ENCODE measurements at regions not wholly inside any gene's neighbourhood (a gene's known extent, or its start where the extent isn't known, plus 50 kb on each side); places are given as distances from the start of the nearest gene placed in this dataset.
"Not testable (repeated sequence)": the region's sequence is repeated elsewhere in the genome, so short reads cannot be mapped to it uniquely, and the experiment has no call there.

- H3K27ac ChIP-seq; DNase-seq (ENCODE audit: extremely low spot score in 2 of 2); intact Hi-C loops (cut with DNase I); H3K9me3 ChIP-seq; H3K36me3 ChIP-seq; H3K4me1 ChIP-seq; H3K4me3 ChIP-seq; H3K27me3 ChIP-seq: not testable (repeated sequence)
Measured at GRCh38 chr6:28626386-28626785, 100.7 kb downstream of the GPX5 start.

GRCh38 chr6:28632326-28632851 lies 106.7 kb downstream of the GPX5 start:
- intact Hi-C loops (cut with DNase I) = no loop called here
- Histone ChIP-seq H3K27me3 (no peaks in the 10 kb centered on the region), H3K4me1 (peaks cover 4% of the 10 kb centered on the region), H3K27ac (no peak overlapping the region), H3K36me3 (no peaks in the 10 kb centered on the region), H3K4me3 (no peak overlapping the region), H3K9me3 (no peaks in the 10 kb centered on the region)
- TF ChIP-seq POLR2A (IDR thresholded peaks at IDR 0.05) = no peak
- TF ChIP-seq, protein P1, sequence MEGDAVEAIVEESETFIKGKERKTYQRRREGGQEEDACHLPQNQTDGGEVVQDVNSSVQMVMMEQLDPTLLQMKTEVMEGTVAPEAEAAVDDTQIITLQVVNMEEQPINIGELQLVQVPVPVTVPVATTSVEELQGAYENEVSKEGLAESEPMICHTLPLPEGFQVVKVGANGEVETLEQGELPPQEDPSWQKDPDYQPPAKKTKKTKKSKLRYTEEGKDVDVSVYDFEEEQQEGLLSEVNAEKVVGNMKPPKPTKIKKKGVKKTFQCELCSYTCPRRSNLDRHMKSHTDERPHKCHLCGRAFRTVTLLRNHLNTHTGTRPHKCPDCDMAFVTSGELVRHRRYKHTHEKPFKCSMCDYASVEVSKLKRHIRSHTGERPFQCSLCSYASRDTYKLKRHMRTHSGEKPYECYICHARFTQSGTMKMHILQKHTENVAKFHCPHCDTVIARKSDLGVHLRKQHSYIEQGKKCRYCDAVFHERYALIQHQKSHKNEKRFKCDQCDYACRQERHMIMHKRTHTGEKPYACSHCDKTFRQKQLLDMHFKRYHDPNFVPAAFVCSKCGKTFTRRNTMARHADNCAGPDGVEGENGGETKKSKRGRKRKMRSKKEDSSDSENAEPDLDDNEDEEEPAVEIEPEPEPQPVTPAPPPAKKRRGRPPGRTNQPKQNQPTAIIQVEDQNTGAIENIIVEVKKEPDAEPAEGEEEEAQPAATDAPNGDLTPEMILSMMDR (IDR thresholded peaks at IDR 0.05) = no peak
- no peak for TF ChIP-seq POLR2AphosphoS5 (IDR thresholded peaks at IDR 0.05; ENCODE audit: insufficient read depth in 1 of 2, low read depth in 1 of 2)
- DNase-seq (ENCODE audit: extremely low spot score in 2 of 2) = no peak

- Histone ChIP-seq H3K27me3 (no peaks in the 10 kb centered on the region), H3K36me3 (no peaks in the 10 kb centered on the region), H3K9me3 (no peaks in the 10 kb centered on the region), H3K4me3 (no peak overlapping the region), H3K4me1 (peaks cover 4% of the 10 kb centered on the region), H3K27ac (no peak overlapping the region)
- TF ChIP-seq POLR2A (IDR thresholded peaks at IDR 0.05) = no peak
- no peak for TF ChIP-seq POLR2AphosphoS5 (IDR thresholded peaks at IDR 0.05; ENCODE audit: insufficient read depth in 1 of 2, low read depth in 1 of 2)
- TF ChIP-seq, protein P1 (IDR thresholded peaks at IDR 0.05) = no peak
- DNase-seq (ENCODE audit: extremely low spot score in 2 of 2) = no peak
- intact Hi-C loops (cut with DNase I) = no loop called here
Measured at GRCh38 chr6:28633445-28634215, 107.9 kb downstream of the GPX5 start.

DNA sequence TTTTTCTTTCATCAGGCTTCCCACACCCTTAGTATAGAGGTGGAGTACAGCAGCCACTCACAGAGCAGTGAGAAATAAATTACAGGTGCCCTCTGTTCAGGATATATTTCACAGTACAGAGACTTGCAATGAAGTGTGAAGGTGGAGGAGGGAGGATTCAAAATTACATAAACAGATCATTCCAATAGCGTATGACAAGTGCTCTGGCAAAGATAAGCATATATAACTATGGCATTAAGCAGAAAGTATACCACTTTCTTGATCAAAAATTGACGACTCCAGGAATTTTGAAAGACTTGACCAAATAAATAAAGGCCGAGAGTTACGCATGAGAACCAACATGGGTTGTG lies 108.7 kb downstream of the GPX5 start:
- no peaks in the 10 kb centered on the region for H3K36me3 ChIP-seq
- intact Hi-C loops (cut with DNase I) = no loop called here
- H3K4me1 ChIP-seq = peaks cover 4% of the 10 kb centered on the region
- no peak for TF ChIP-seq POLR2A (IDR thresholded peaks at IDR 0.05)
- no peak for TF ChIP-seq POLR2AphosphoS5 (IDR thresholded peaks at IDR 0.05; ENCODE audit: insufficient read depth in 1 of 2, low read depth in 1 of 2)
- TF ChIP-seq, protein P1 (IDR thresholded peaks at IDR 0.05) = no peak
- no peak for DNase-seq (ENCODE audit: extremely low spot score in 2 of 2)
- no peak overlapping the region for H3K27ac ChIP-seq
- no peaks in the 10 kb centered on the region for H3K27me3 ChIP-seq
- no peaks in the 10 kb centered on the region for H3K9me3 ChIP-seq
- peak overlapping the region; percentile 35 to 40 for H3K4me3 ChIP-seq

GRCh38 chr6:28634761-28635546 lies 109.3 kb downstream of the GPX5 start:
- H3K36me3 ChIP-seq = no peaks in the 10 kb centered on the region
- no peak for DNase-seq (ENCODE audit: extremely low spot score in 2 of 2)
- intact Hi-C loops (cut with DNase I) = no loop called here
- no peaks in the 10 kb centered on the region for H3K9me3 ChIP-seq
- TF ChIP-seq POLR2A (IDR thresholded peaks at IDR 0.05) = no peak
- TF ChIP-seq, protein P1 (IDR thresholded peaks at IDR 0.05) = no peak
- no peak for TF ChIP-seq POLR2AphosphoS5 (IDR thresholded peaks at IDR 0.05; ENCODE audit: insufficient read depth in 1 of 2, low read depth in 1 of 2)
- H3K27ac ChIP-seq = no peak overlapping the region
- H3K4me3 ChIP-seq = peak overlapping the region; percentile 35 to 40
- H3K27me3 ChIP-seq = no peaks in the 10 kb centered on the region
- H3K4me1 ChIP-seq = peaks cover 4% of the 10 kb centered on the region
